Trophoblast cell (in vitro differentiated cells and primary cell): ENCODE measurements at regions not wholly inside any gene's neighbourhood (a gene's known extent, or its start where the extent isn't known, plus 50 kb on each side); places are given as distances from the start of the nearest gene placed in this dataset.

ENCODE experiments used
- DNase-seq, 2 donors: peaks; one replicate each; pipeline ENCODE4 v3.0.0-alpha.2; 2016
- H2AFZ ChIP-seq: 2 replicates; pipeline ENCODE4 v1.6.1; 2013; ENCODE audit warnings: low read length, moderate library complexity, mild to moderate bottlenecking; ENCODE audit not compliant: insufficient read depth, poor library complexity
- H2AK5ac ChIP-seq: 2 replicates; pipeline ENCODE4 v1.6.1; 2013; ENCODE audit warnings: mild to moderate bottlenecking, low read length
- H2BK120ac ChIP-seq: 2 replicates; pipeline ENCODE4 v1.6.1; 2013; ENCODE audit warnings: low read length, mild to moderate bottlenecking, moderate library complexity; ENCODE audit not compliant: insufficient read depth, poor library complexity
- H2BK12ac ChIP-seq: 2 replicates; pipeline ENCODE4 v1.6.1; 2013; ENCODE audit warnings: mild to moderate bottlenecking, low read length, moderate library complexity
- H2BK5ac ChIP-seq: 2 replicates; pipeline ENCODE4 v1.6.1; 2013; ENCODE audit warnings: low read length, low read depth, moderate library complexity, mild to moderate bottlenecking; ENCODE audit not compliant: poor library complexity
- H3K14ac ChIP-seq: 2 replicates; pipeline ENCODE4 v1.6.1; 2013; ENCODE audit warnings: mild to moderate bottlenecking, low read length
- H3K18ac ChIP-seq: 2 replicates; pipeline ENCODE4 v1.6.1; 2013; ENCODE audit warnings: mild to moderate bottlenecking, low read length
- H3K23ac ChIP-seq: 2 replicates; pipeline ENCODE4 v1.6.1; 2013; ENCODE audit warnings: low read length
- H3K27ac ChIP-seq: 2 replicates; pipeline ENCODE4 v1.5.1; 2013; ENCODE audit warnings: low read depth, mild to moderate bottlenecking, inconsistent platforms, low read length, moderate library complexity
- H3K27me3 ChIP-seq: 2 replicates; pipeline ENCODE4 v1.6.1; 2013; ENCODE audit warnings: inconsistent platforms, mild to moderate bottlenecking, low read length, moderate library complexity; ENCODE audit not compliant: insufficient read depth
- H3K36me3 ChIP-seq, 2 experiments: 1 replicate in 1 of 2; 2 replicates in 1 of 2; pipeline ENCODE4 v1.6.1; 2013; ENCODE audit warnings: low read length in 2 of 2, mild to moderate bottlenecking in 2 of 2, moderate library complexity in 1 of 2; ENCODE audit not compliant: insufficient read depth in 2 of 2, control insufficient read depth in 1 of 2
- H3K4ac ChIP-seq: 2 replicates; pipeline ENCODE4 v1.6.1; 2013; ENCODE audit warnings: low read depth, mild to moderate bottlenecking, low read length, moderate library complexity
- H3K4me1 ChIP-seq, 2 experiments: 1 replicate in 1 of 2; 2 replicates in 1 of 2; pipeline ENCODE4 v1.6.1; 2013; ENCODE audit warnings: low read length in 2 of 2, mild to moderate bottlenecking in 2 of 2, moderate library complexity in 1 of 2; ENCODE audit not compliant: insufficient read depth in 2 of 2, control insufficient read depth in 1 of 2
- H3K4me2 ChIP-seq: 2 replicates; pipeline ENCODE4 v1.6.1; 2013; ENCODE audit warnings: inconsistent platforms, mild to moderate bottlenecking, low read length, moderate library complexity
- H3K4me3 ChIP-seq: 2 replicates; pipeline ENCODE4 v1.5.1; 2013; ENCODE audit warnings: mild to moderate bottlenecking, low read depth, low read length, inconsistent platforms
- H3K79me1 ChIP-seq: one replicate; pipeline ENCODE4 v1.6.1; 2013; ENCODE audit warnings: low read length
- H3K79me2 ChIP-seq: 2 replicates; pipeline ENCODE4 v1.6.1; 2013; ENCODE audit warnings: low read length, mild to moderate bottlenecking; ENCODE audit not compliant: control insufficient read depth, insufficient read depth, poor library complexity
- H3K9ac ChIP-seq: 2 replicates; pipeline ENCODE4 v1.6.1; 2013; ENCODE audit warnings: mild to moderate bottlenecking, low read length
- H3K9me3 ChIP-seq: 2 replicates; pipeline ENCODE4 v1.6.1; 2013; ENCODE audit warnings: low read depth, mild to moderate bottlenecking, control low read depth, inconsistent platforms, low read length; ENCODE audit not compliant: insufficient read depth
- H4K12ac ChIP-seq: 2 replicates; pipeline ENCODE4 v1.6.1; 2013; ENCODE audit warnings: low read depth, mild to moderate bottlenecking, low read length, moderate library complexity
- H4K8ac ChIP-seq: 2 replicates; pipeline ENCODE4 v1.6.1; 2013; ENCODE audit warnings: low read depth, mild to moderate bottlenecking, low read length, moderate library complexity
- H4K91ac ChIP-seq: one replicate; pipeline ENCODE4 v1.6.1; 2013; ENCODE audit warnings: low read depth, mild to moderate bottlenecking, low read length, moderate library complexity
- WGBS: extraction: QIAGEN DNeasy Blood & Tissue Kit; methylation state at CpG from one replicate; pipeline ENCODE4 v1.1.7; 2013; ENCODE audit warnings: missing lambda C conversion rate; ENCODE audit not compliant: insufficient read length, insufficient coverage; ENCODE audit errors: extremely low coverage; 5-methylcytosine and 5-hydroxymethylcytosine counted together

GRCh38 chr18:76042511-76042910 lies 452.5 kb downstream of the ZNF516 start:
- no peaks in the 10 kb centered on the region for H3K9me3 ChIP-seq
- H3K4me3 ChIP-seq: no peak overlapping the region
- H3K4me2 ChIP-seq: no peak overlapping the region
- H3K4ac ChIP-seq: no peak overlapping the region
- no peak overlapping the region for H4K8ac ChIP-seq
- no peak overlapping the region for H3K9ac ChIP-seq
- WGBS: no CpG with 5 or more reads among the region's 1 CpG
- H3K18ac ChIP-seq: no peak overlapping the region
- H4K12ac ChIP-seq: no peak overlapping the region
- no peak overlapping the region for H3K27ac ChIP-seq
- H2BK12ac ChIP-seq: no peak overlapping the region
- H2AFZ ChIP-seq: no peak overlapping the region
- no peaks in the 10 kb centered on the region for H3K27me3 ChIP-seq
- H3K4me1 ChIP-seq: no peaks in the 10 kb centered on the region
- H2BK5ac ChIP-seq: no peak overlapping the region
- H2AK5ac ChIP-seq: no peak overlapping the region
- H3K79me1 ChIP-seq: no peaks in the 10 kb centered on the region
- no peak overlapping the region for H4K91ac ChIP-seq
- H3K14ac ChIP-seq: no peak overlapping the region
- H3K79me2 ChIP-seq: no peaks in the 10 kb centered on the region
- H3K36me3 ChIP-seq: no peaks in the 10 kb centered on the region
- H2BK120ac ChIP-seq: no peak overlapping the region
- no peak overlapping the region for H3K23ac ChIP-seq
- no peak for DNase-seq

- no peak overlapping the region for H2AK5ac ChIP-seq
- H4K12ac ChIP-seq: no peak overlapping the region
- no peak overlapping the region for H4K91ac ChIP-seq
- H3K27ac ChIP-seq: no peak overlapping the region
- no peak overlapping the region for H4K8ac ChIP-seq
- WGBS: no CpG with 5 or more reads among the region's 3 CpGs
- no peak overlapping the region for H2BK120ac ChIP-seq
- no peak overlapping the region for H2BK12ac ChIP-seq
- no peaks in the 10 kb centered on the region for H3K79me1 ChIP-seq
- no peaks in the 10 kb centered on the region for H3K4me1 ChIP-seq
- no peak overlapping the region for H3K4me2 ChIP-seq
- no peak overlapping the region for H3K9ac ChIP-seq
- H3K9me3 ChIP-seq: peaks cover 2% of the 10 kb centered on the region
- no peaks in the 10 kb centered on the region for H3K79me2 ChIP-seq
- H3K18ac ChIP-seq: no peak overlapping the region
- H3K23ac ChIP-seq: no peak overlapping the region
- no peak overlapping the region for H3K14ac ChIP-seq
- DNase-seq: no peak
- no peak overlapping the region for H2AFZ ChIP-seq
- H3K4ac ChIP-seq: no peak overlapping the region
- H3K27me3 ChIP-seq: no peaks in the 10 kb centered on the region
- H2BK5ac ChIP-seq: no peak overlapping the region
- H3K36me3 ChIP-seq: no peaks in the 10 kb centered on the region
- H3K4me3 ChIP-seq: no peak overlapping the region
These were observed 476.8 kb downstream of the ZNF516 start for GRCh38 chr18:76018210-76018609.

GRCh38 chr18:76013057-76013456 lies 482.0 kb downstream of the ZNF516 start:
- DNase-seq: no peak
- no peak overlapping the region for H4K91ac ChIP-seq
- no peak overlapping the region for H3K27ac ChIP-seq
- no peaks in the 10 kb centered on the region for H3K79me1 ChIP-seq
- H2BK5ac ChIP-seq: no peak overlapping the region
- no peak overlapping the region for H3K23ac ChIP-seq
- H3K4ac ChIP-seq: no peak overlapping the region
- no peak overlapping the region for H4K12ac ChIP-seq
- no peak overlapping the region for H2AK5ac ChIP-seq
- H3K14ac ChIP-seq: no peak overlapping the region
- no peaks in the 10 kb centered on the region for H3K79me2 ChIP-seq
- H2BK12ac ChIP-seq: no peak overlapping the region
- H3K9ac ChIP-seq: no peak overlapping the region
- no peaks in the 10 kb centered on the region for H3K27me3 ChIP-seq
- H3K36me3 ChIP-seq: no peaks in the 10 kb centered on the region
- no peak overlapping the region for H2BK120ac ChIP-seq
- no peaks in the 10 kb centered on the region for H3K4me1 ChIP-seq
- WGBS: no CpG with 5 or more reads among the region's 1 CpG
- H3K9me3 ChIP-seq: peaks cover 2% of the 10 kb centered on the region
- no peak overlapping the region for H3K18ac ChIP-seq
- no peak overlapping the region for H3K4me3 ChIP-seq
- H4K8ac ChIP-seq: no peak overlapping the region
- no peak overlapping the region for H3K4me2 ChIP-seq
- no peak overlapping the region for H2AFZ ChIP-seq

- no peak overlapping the region for H3K4me3 ChIP-seq
- no peak overlapping the region for H2AFZ ChIP-seq
- no peak overlapping the region for H4K91ac ChIP-seq
- H4K8ac ChIP-seq: no peak overlapping the region
- H3K27me3 ChIP-seq: no peaks in the 10 kb centered on the region
- no peak overlapping the region for H3K18ac ChIP-seq
- H3K79me2 ChIP-seq: no peaks in the 10 kb centered on the region
- no CpG with 5 or more reads among the region's 15 CpGs for WGBS
- no peak overlapping the region for H2BK12ac ChIP-seq
- H2BK120ac ChIP-seq: no peak overlapping the region
- H3K9ac ChIP-seq: no peak overlapping the region
- no peak overlapping the region for H2BK5ac ChIP-seq
- peaks cover 3% of the 10 kb centered on the region for H3K9me3 ChIP-seq
- H3K23ac ChIP-seq: no peak overlapping the region
- DNase-seq: no peak
- H3K79me1 ChIP-seq: no peaks in the 10 kb centered on the region
- H3K4me2 ChIP-seq: no peak overlapping the region
- no peak overlapping the region for H2AK5ac ChIP-seq
- no peak overlapping the region for H3K27ac ChIP-seq
- H3K14ac ChIP-seq: no peak overlapping the region
- no peaks in the 10 kb centered on the region for H3K4me1 ChIP-seq
- no peak overlapping the region for H4K12ac ChIP-seq
- H3K4ac ChIP-seq: no peak overlapping the region
- no peaks in the 10 kb centered on the region for H3K36me3 ChIP-seq
These were observed 489.3 kb downstream of the ZNF516 start for GRCh38 chr18:76005632-76006208.
